Loucy (cell line): ENCODE measurements at regions not wholly inside any gene's neighbourhood (a gene's known extent, or its start where the extent isn't known, plus 50 kb on each side); places are given as distances from the start of the nearest gene placed in this dataset.

Source experiments
- EZH2phosphoT487 ChIP-seq: fragments of 200-600 bp; IDR thresholded peaks from 2 replicates; pipeline ENCODE4 v1.6.1; 2018; ENCODE audit warnings: antibody characterized with exemption, mild to moderate bottlenecking, moderate library complexity, borderline replicate concordance
- TF ChIP-seq, protein P1 (sequence below): fragments of 200-600 bp; sonication (generic); conservative IDR thresholded peaks from 2 replicates; pipeline ENCODE4 v1.5.1; 2014; ENCODE audit warnings: mild to moderate bottlenecking, antibody characterized with exemption, low read length

- TF ChIP-seq, protein P1, sequence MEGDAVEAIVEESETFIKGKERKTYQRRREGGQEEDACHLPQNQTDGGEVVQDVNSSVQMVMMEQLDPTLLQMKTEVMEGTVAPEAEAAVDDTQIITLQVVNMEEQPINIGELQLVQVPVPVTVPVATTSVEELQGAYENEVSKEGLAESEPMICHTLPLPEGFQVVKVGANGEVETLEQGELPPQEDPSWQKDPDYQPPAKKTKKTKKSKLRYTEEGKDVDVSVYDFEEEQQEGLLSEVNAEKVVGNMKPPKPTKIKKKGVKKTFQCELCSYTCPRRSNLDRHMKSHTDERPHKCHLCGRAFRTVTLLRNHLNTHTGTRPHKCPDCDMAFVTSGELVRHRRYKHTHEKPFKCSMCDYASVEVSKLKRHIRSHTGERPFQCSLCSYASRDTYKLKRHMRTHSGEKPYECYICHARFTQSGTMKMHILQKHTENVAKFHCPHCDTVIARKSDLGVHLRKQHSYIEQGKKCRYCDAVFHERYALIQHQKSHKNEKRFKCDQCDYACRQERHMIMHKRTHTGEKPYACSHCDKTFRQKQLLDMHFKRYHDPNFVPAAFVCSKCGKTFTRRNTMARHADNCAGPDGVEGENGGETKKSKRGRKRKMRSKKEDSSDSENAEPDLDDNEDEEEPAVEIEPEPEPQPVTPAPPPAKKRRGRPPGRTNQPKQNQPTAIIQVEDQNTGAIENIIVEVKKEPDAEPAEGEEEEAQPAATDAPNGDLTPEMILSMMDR: no peak
- TF ChIP-seq EZH2phosphoT487: no peak
Measured at GRCh38 chr6:113352029-113352801, 504.9 kb upstream of the MARCKS start.
